HEK293 (cell line): ENCODE measurements at regions not wholly inside any gene's neighbourhood (a gene's known extent, or its start where the extent isn't known, plus 50 kb on each side); places are given as distances from the start of the nearest gene placed in this dataset.
A peak's percentile ranks its signal among the peaks of the same experiment; 100 is the strongest.

Source experiments
- CTCF ChIA-PET: fragments of 350-600 bp; formaldehyde crosslinking; extraction: SDS; loops from one replicate; lab custom pipeline; 2021; ENCODE audit warnings: antibody characterized with exemption; lab: Yijun Ruan, JAX
- POLR2A ChIA-PET: fragments of 300-600 bp; formaldehyde crosslinking; extraction: SDS; loops from one replicate; lab custom pipeline; 2020; ENCODE audit warnings: antibody characterized with exemption, inconsistent platforms; lab: Yijun Ruan, JAX
- H3K27ac ChIP-seq: fragments of 200-500 bp; sonication (Bioruptor generic); 2 replicates; pipeline ENCODE4 v1.5.1; 2014; ENCODE audit warnings: low read depth, low read length, control low read depth, inconsistent platforms; ENCODE audit errors: extremely low read depth
- H3K36me3 ChIP-seq, 2 experiments: fragments of 200-500 bp in 1 of 2; sonication (Bioruptor generic) in 1 of 2; 1 replicate in 1 of 2; 2 replicates in 1 of 2; pipeline ENCODE4 v1.5.1; 2014 to 2017; ENCODE audit warnings: inconsistent platforms in 2 of 2, low read length in 2 of 2; ENCODE audit not compliant: control insufficient read depth in 2 of 2, insufficient read depth in 1 of 2
- H3K4me1 ChIP-seq: fragments of 200-500 bp; sonication (Bioruptor generic); 2 replicates; pipeline ENCODE4 v1.5.1; 2014; ENCODE audit warnings: mild to moderate bottlenecking, low read length, inconsistent platforms; ENCODE audit not compliant: control insufficient read depth, insufficient read depth
- H3K4me3 ChIP-seq: 2 replicates; pipeline ENCODE4 v1.5.1; 2011; ENCODE audit warnings: low read depth, mild to moderate bottlenecking, control low read depth, low read length, moderate library complexity
- H3K9me3 ChIP-seq: fragments of 200-500 bp; sonication (Bioruptor generic); 2 replicates; pipeline ENCODE4 v1.5.1; 2014; ENCODE audit warnings: low read depth, low read length, inconsistent platforms; ENCODE audit not compliant: control insufficient read depth, insufficient read depth
- BCL11A ChIP-seq: fragments of 450-650 bp; formaldehyde crosslinking; IDR thresholded peaks from 2 replicates; pipeline ENCODE4 v1.5.1; 2016; ENCODE audit warnings: low read depth, missing biosample characterization, missing genetic modification characterization
- GFI1B ChIP-seq: fragments of 450-650 bp; formaldehyde crosslinking; IDR thresholded peaks from 2 replicates; pipeline ENCODE4 v1.5.1; 2016; ENCODE audit warnings: missing biosample characterization, missing genetic modification characterization
- GLI4 ChIP-seq: fragments of 450-650 bp; formaldehyde crosslinking; IDR thresholded peaks from 2 replicates; pipeline ENCODE4 v1.5.1; 2016; ENCODE audit warnings: missing biosample characterization, missing genetic modification characterization
- GLIS2 ChIP-seq: fragments of 450-650 bp; formaldehyde crosslinking; IDR thresholded peaks from 2 replicates; pipeline ENCODE4 v1.5.1; 2016; ENCODE audit warnings: missing biosample characterization, missing genetic modification characterization
- HOXC10 ChIP-seq: sonication (generic); formaldehyde crosslinking; IDR thresholded peaks from 2 replicates; pipeline ENCODE4 v1.8.1; 2023; ENCODE audit warnings: mild to moderate bottlenecking, missing genetic modification reagents
- HOXD13 ChIP-seq: sonication (generic); formaldehyde crosslinking; IDR thresholded peaks from 2 replicates; pipeline ENCODE4 v1.8.0; 2022; ENCODE audit warnings: missing genetic modification reagents, borderline replicate concordance
- RBAK ChIP-seq: fragments of 450-650 bp; formaldehyde crosslinking; IDR thresholded peaks from 2 replicates; pipeline ENCODE4 v1.5.1; 2016; ENCODE audit warnings: missing biosample characterization, missing genetic modification characterization
- ZBTB21 ChIP-seq: fragments of 450-650 bp; formaldehyde crosslinking; IDR thresholded peaks from 2 replicates; pipeline ENCODE4 v1.5.1; 2017; ENCODE audit warnings: missing biosample characterization, missing genetic modification characterization
- ZBTB7A ChIP-seq: fragments of 450-650 bp; formaldehyde crosslinking; IDR thresholded peaks from 2 replicates; pipeline ENCODE4 v1.5.1; 2016; ENCODE audit warnings: low read depth, missing biosample characterization, missing genetic modification characterization
- ZBTB8A ChIP-seq: fragments of 450-650 bp; formaldehyde crosslinking; IDR thresholded peaks from 2 replicates; pipeline ENCODE4 v1.5.1; 2016; ENCODE audit warnings: missing biosample characterization, missing genetic modification characterization
- ZFP41 ChIP-seq: fragments of 450-650 bp; formaldehyde crosslinking; IDR thresholded peaks from 2 replicates; pipeline ENCODE4 v1.5.1; 2016; ENCODE audit warnings: missing biosample characterization, missing genetic modification characterization, borderline replicate concordance
- ZIC2 ChIP-seq: fragments of 450-650 bp; formaldehyde crosslinking; IDR thresholded peaks from 2 replicates; pipeline ENCODE4 v1.5.1; 2016; ENCODE audit warnings: missing biosample characterization, missing genetic modification characterization
- ZNF112 ChIP-seq: fragments of 450-650 bp; formaldehyde crosslinking; IDR thresholded peaks from 2 replicates; pipeline ENCODE4 v1.5.0; 2017; ENCODE audit warnings: missing biosample characterization, missing genetic modification characterization
- ZNF132 ChIP-seq: fragments of 450-650 bp; formaldehyde crosslinking; IDR thresholded peaks from 2 replicates; pipeline ENCODE4 v1.5.1; 2017; ENCODE audit warnings: missing biosample characterization, missing genetic modification characterization, borderline replicate concordance
- ZNF248 ChIP-seq: fragments of 450-650 bp; formaldehyde crosslinking; IDR thresholded peaks from 2 replicates; pipeline ENCODE4 v1.5.1; 2017; ENCODE audit warnings: missing biosample characterization, missing genetic modification characterization
- ZNF670 ChIP-seq: fragments of 450-650 bp; formaldehyde crosslinking; IDR thresholded peaks from 2 replicates; pipeline ENCODE4 v1.5.1; 2016; ENCODE audit warnings: missing biosample characterization, missing genetic modification characterization, low read depth
- ZNF707 ChIP-seq: fragments of 450-650 bp; formaldehyde crosslinking; IDR thresholded peaks from 2 replicates; pipeline ENCODE4 v1.5.1; 2016; ENCODE audit warnings: missing biosample characterization, missing genetic modification characterization
- ZSCAN4 ChIP-seq: fragments of 450-650 bp; formaldehyde crosslinking; IDR thresholded peaks from 2 replicates; pipeline ENCODE4 v1.5.1; 2017; ENCODE audit warnings: missing biosample characterization, missing genetic modification characterization
- TF ChIP-seq, protein P1 (sequence below): fragments of 450-650 bp; formaldehyde crosslinking; IDR thresholded peaks from 2 replicates; pipeline ENCODE4 v1.5.1; 2016; ENCODE audit warnings: missing biosample characterization, missing genetic modification characterization

DNA sequence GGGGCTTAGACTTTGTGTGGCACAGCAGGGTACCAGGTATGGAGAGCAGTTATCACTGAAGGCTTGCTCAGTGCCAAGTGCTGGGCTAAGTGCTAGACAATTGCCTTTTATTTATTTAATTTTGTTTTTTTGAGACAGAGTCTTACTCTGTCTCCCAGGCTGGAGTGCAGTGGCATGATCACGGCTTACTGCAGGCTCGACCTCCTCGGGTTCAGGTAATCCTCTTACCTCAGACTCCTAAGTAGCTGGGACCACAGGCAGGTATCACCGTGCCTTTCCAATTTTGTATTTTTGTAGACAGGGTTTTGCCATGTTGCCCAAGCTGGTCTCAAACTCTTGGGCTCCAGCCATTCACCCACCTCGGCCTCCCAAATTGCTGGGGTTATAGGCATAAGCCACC, 256.9 kb downstream of the ZNF536 start:
- peak; percentile 39; the same call in 1 of the 2 replicates for TF ChIP-seq ZIC2
- no peak for TF ChIP-seq ZBTB8A (tag by site-specific recombination)

DNA sequence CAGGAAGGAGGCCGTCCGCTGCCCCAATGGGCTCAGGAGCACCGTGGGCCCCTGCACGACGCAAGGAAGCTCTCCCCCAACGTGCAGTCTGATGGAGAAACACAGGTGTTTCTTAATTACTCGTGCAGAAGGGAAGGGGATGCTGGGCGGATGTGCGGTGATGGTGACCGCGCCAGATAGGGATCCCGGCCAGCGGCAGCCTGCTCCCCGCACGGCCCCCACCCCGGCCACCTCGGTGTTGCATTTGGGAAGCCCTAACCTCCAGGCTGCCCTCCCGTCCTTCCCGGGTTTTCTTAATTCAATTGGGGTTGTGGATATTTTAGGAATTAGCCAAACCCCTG, 254.4 kb downstream of the ZNF536 start:
- peaks cover 15% of the 10 kb centered on the region for H3K9me3 ChIP-seq
- H3K4me1 ChIP-seq: peaks cover 13% of the 10 kb centered on the region
- no peaks in the 10 kb centered on the region for H3K36me3 ChIP-seq
- TF ChIP-seq, protein P1, sequence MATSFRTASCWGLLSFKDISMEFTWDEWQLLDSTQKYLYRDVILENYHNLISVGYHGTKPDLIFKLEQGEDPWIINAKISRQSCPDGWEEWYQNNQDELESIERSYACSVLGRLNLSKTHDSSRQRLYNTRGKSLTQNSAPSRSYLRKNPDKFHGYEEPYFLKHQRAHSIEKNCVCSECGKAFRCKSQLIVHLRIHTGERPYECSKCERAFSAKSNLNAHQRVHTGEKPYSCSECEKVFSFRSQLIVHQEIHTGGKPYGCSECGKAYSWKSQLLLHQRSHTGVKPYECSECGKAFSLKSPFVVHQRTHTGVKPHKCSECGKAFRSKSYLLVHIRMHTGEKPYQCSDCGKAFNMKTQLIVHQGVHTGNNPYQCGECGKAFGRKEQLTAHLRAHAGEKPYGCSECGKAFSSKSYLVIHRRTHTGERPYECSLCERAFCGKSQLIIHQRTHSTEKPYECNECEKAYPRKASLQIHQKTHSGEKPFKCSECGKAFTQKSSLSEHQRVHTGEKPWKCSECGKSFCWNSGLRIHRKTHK (tag by site-specific recombination): no peak
- TF ChIP-seq BCL11A (tag by site-specific recombination): no peak
- no peak for TF ChIP-seq ZNF132 (tag by site-specific recombination)
- no peak overlapping the region for H3K27ac ChIP-seq
- no peak overlapping the region for H3K4me3 ChIP-seq
- ChIA-PET POLR2A (no interaction called here), CTCF (no interaction called here)

More for the DNA sequence above, 256.9 kb downstream of the ZNF536 start:
- H3K4me1 ChIP-seq: peaks cover 7% of the 10 kb centered on the region
- H3K36me3 ChIP-seq: no peaks in the 10 kb centered on the region
- H3K27ac ChIP-seq: no peak overlapping the region
- ChIA-PET POLR2A (no interaction called here), CTCF (interaction anchor here (0.6 to 0.8 kb wide), 3 partner anchors 13 to 356 kb away, joined by 3 to 5 read pairs (median 3); no protein-coding TSS in a partner anchor)
- H3K4me3 ChIP-seq: no peak overlapping the region
- peaks cover 1% of the 10 kb centered on the region; the same call in 1 of the 2 replicates for H3K9me3 ChIP-seq

GRCh38 chr19:30625947-30626625, 253.9 kb downstream of the ZNF536 start:
- Histone ChIP-seq H3K36me3 (no peaks in the 10 kb centered on the region), H3K4me1 (peaks cover 19% of the 10 kb centered on the region), H3K9me3 (peaks cover 15% of the 10 kb centered on the region), H3K27ac (no peak overlapping the region)
- TF ChIP-seq GFI1B (tag by site-specific recombination): no peak
- no peak for TF ChIP-seq HOXC10
- no peak for TF ChIP-seq ZFP41 (tag by site-specific recombination)
- no peak for TF ChIP-seq GLIS2
- no peak for TF ChIP-seq ZBTB8A (tag by site-specific recombination)
- TF ChIP-seq HOXD13 (CRISPR knock-in tag): no peak
- TF ChIP-seq, all 188 proteins: peak for 0
- POLR2A ChIA-PET: no interaction called here
- CTCF ChIA-PET: interaction anchor here (0.6 to 1.4 kb wide), 2 partner anchors 24 to 1416 kb away, joined by 3 to 4 read pairs; no protein-coding TSS in a partner anchor
- no peak overlapping the region for H3K4me3 ChIP-seq

GRCh38 chr19:30622276-30622675, 250.1 kb downstream of the ZNF536 start:
- Histone ChIP-seq H3K36me3 (no peaks in the 10 kb centered on the region; a peak in 1 of 3 replicates), H3K27ac (no peak overlapping the region), H3K9me3 (peaks cover 18% of the 10 kb centered on the region), H3K4me3 (no peak overlapping the region), H3K4me1 (peaks cover 13% of the 10 kb centered on the region)
- TF ChIP-seq ZNF112 (tag by site-specific recombination) (no peak), ZNF248 (tag by site-specific recombination) (no peak), ZSCAN4 (tag by site-specific recombination) (no peak), GLI4 (no peak), ZBTB21 (tag by site-specific recombination) (no peak), GLIS2 (no peak), ZNF707 (tag by site-specific recombination) (no peak), ZBTB7A (tag by site-specific recombination) (no peak), ZNF670 (no peak), RBAK (tag by site-specific recombination) (no peak)
- ChIA-PET CTCF (no interaction called here), POLR2A (no interaction called here)
